ENCODE measurements at regions not wholly inside any gene's neighbourhood (a gene's known extent, or its start where the extent isn't known, plus 50 kb on each side); places are given as distances from the start of the nearest gene placed in this dataset.
A peak's percentile ranks its signal among the peaks of the same experiment; 100 is the strongest.

DNA sequence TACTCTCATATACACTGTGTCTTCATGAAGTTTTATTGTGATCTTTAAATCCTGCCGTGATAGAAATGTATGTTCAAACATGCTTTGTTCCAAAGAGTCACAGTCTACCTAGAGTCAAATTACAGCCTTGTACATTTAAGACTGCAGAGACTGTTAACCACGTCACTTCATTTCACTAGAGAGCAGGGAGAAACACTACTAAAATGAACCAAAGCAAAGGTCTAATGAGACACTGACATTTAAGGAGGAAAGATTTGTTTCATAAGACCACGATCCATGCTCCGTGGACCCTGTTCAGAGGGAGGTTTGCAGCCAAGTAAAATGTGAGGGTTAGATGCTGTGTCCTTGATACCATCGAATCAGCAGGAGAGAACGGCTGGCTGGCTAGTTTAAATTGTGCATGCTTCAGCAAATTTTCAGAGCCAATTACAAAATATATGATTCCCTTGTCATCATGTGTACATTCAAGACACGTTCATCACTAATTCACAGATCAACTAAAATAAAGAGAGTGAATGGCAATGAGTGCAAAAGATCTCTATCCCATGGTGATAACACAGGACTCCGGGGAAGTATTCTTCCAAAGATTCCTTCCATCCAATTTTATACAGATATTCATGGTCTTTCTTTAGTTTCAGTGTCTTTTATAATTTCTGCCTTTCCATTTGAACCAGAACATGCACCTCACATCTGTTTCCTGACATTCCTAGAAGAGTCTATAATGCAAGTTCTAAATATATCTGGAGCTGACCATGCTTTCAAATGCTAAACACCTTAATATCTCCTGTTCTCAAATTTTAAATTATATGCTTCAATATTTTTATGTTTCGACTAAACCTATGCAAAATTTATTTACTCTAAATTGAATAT, 960.9 kb upstream of the FAT3 start:
- Mint-ChIP-seq H3K4me3 (no peak overlapping the region), H3K27ac (no peak overlapping the region), H3K27me3 (ENCODE audit: low read depth) (no peaks in the 10 kb centered on the region), H3K9me3 (no peaks in the 10 kb centered on the region), H3K4me1 (peaks cover 15% of the 10 kb centered on the region), H3K36me3 (no peaks in the 10 kb centered on the region)
- no peak for DNase-seq (ENCODE audit: low spot score in 2 of 2, unreplicated experiment in 2 of 2)
- TF ChIP-seq, protein P1, sequence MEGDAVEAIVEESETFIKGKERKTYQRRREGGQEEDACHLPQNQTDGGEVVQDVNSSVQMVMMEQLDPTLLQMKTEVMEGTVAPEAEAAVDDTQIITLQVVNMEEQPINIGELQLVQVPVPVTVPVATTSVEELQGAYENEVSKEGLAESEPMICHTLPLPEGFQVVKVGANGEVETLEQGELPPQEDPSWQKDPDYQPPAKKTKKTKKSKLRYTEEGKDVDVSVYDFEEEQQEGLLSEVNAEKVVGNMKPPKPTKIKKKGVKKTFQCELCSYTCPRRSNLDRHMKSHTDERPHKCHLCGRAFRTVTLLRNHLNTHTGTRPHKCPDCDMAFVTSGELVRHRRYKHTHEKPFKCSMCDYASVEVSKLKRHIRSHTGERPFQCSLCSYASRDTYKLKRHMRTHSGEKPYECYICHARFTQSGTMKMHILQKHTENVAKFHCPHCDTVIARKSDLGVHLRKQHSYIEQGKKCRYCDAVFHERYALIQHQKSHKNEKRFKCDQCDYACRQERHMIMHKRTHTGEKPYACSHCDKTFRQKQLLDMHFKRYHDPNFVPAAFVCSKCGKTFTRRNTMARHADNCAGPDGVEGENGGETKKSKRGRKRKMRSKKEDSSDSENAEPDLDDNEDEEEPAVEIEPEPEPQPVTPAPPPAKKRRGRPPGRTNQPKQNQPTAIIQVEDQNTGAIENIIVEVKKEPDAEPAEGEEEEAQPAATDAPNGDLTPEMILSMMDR (IDR thresholded peaks at IDR 0.05; ENCODE audit: unreplicated experiment): no peak

DNA sequence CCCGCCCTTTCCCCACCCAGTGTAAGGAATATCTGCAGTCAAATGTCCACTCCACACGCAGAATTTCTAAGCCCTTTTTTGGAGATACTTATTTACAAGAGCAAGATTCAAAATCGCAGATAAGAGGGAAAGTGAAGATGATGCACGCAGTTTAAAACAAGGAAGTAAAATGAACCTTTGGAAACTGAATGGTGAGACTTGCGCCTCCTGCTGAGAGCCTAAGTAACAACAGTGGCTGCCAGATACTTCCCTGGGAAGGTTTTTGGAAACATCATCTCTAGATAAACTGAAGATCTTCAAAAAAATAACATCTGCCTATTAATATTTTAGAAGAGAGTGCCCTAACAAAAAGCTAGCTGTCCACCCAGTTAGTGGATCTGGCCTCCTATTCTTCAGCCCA, 963.1 kb upstream of the FAT3 start:
- Mint-ChIP-seq H3K9me3 (no peaks in the 10 kb centered on the region), H3K27me3 (ENCODE audit: low read depth) (no peaks in the 10 kb centered on the region), H3K36me3 (peaks cover under 1% of the 10 kb centered on the region), H3K4me1 (peaks cover 20% of the 10 kb centered on the region), H3K27ac (no peak overlapping the region), H3K4me3 (no peak overlapping the region)
- TF ChIP-seq, protein P1 (IDR thresholded peaks at IDR 0.05; ENCODE audit: unreplicated experiment): no peak
- no peak for DNase-seq (ENCODE audit: low spot score in 2 of 2, unreplicated experiment in 2 of 2)

DNA sequence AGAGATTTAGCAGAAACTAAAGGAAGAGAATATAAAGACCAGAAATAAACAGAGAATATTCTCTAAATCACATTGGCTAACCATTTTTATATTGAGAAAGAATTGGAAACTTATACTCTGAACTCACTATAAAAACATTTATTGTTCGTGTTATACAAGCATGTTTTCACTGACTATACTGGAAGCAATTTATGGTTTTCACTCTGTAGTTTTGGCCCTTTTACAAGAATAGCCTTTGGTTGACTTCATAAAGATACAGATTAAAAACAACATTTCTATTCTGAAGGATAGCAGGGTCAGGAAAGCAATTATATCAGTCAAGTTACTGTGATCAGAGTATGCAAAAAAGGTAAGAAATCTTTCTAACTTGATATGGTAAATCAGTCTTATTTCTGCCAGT, 965.7 kb upstream of the FAT3 start:
- H3K27ac Mint-ChIP-seq: no peak overlapping the region
- H3K27me3 Mint-ChIP-seq (ENCODE audit: low read depth): no peaks in the 10 kb centered on the region
- TF ChIP-seq, protein P1 (IDR thresholded peaks at IDR 0.05; ENCODE audit: unreplicated experiment): no peak
- no peak overlapping the region for H3K4me3 Mint-ChIP-seq
- H3K36me3 Mint-ChIP-seq: peaks cover 1% of the 10 kb centered on the region
- no peak for DNase-seq (ENCODE audit: low spot score in 2 of 2, unreplicated experiment in 2 of 2)
- no peaks in the 10 kb centered on the region for H3K9me3 Mint-ChIP-seq
- peaks cover 16% of the 10 kb centered on the region for H3K4me1 Mint-ChIP-seq

DNA sequence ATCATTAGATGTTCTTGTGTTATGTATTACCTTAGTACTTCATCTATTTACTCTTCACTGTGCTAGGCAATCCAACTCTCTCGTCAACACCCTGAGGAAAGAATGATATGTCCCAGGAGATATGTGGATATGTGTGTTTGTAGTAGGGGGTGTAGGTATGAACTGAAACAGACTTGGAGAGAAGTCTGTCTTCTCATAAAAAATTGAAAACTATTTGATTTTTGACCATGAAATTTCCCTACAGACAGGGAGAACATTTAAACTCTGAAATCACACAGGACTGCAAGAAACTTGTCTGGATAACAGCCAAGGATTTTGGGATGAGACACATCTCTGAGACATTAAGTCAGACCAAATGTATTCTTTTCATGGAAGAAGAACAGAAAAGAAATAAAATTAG, 967.0 kb upstream of the FAT3 start:
- no peak for DNase-seq (ENCODE audit: low spot score in 2 of 2, unreplicated experiment in 2 of 2)
- Mint-ChIP-seq H3K27me3 (ENCODE audit: low read depth) (no peaks in the 10 kb centered on the region), H3K4me3 (no peak overlapping the region), H3K4me1 (peaks cover 8% of the 10 kb centered on the region), H3K9me3 (peaks cover 3% of the 10 kb centered on the region), H3K27ac (no peak overlapping the region), H3K36me3 (peaks cover 1% of the 10 kb centered on the region)
- TF ChIP-seq, protein P1 (IDR thresholded peaks at IDR 0.05; ENCODE audit: unreplicated experiment): no peak

DNA sequence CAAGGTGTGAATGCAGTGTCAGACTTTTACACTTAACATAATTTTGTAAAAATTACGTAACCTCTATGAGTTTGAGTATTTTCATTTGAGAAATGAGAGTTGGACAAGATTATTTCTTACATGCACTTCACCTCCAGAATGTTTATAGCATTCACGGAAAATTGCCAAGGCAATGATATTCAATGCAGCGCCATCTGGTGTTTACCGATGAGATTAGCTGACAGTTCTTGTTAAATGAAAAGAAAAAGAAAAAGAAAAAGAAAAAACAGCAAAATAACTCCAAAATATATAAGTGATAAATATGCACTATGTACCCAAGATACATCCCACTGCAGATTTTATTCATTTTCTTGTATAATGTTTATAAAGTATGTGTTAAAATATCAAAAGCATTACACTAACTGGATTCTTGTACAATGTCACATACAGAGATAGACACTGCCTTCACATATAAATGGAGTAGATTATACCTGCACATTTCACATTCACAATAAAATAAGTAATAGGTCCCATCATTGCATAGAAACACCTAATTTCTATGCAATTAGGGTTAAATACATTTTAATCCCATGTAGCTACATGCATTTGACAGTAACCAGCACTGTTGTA, 976.3 kb upstream of the FAT3 start:
- H3K27ac Mint-ChIP-seq: no peak overlapping the region
- peaks cover 7% of the 10 kb centered on the region for H3K4me1 Mint-ChIP-seq
- TF ChIP-seq, protein P1 (IDR thresholded peaks at IDR 0.05; ENCODE audit: unreplicated experiment): peak; percentile 71
- H3K4me3 Mint-ChIP-seq: no peak overlapping the region
- H3K36me3 Mint-ChIP-seq: peaks cover 3% of the 10 kb centered on the region
- peaks cover 17% of the 10 kb centered on the region for H3K9me3 Mint-ChIP-seq
- no peaks in the 10 kb centered on the region for H3K27me3 Mint-ChIP-seq (ENCODE audit: low read depth)
- DNase-seq (ENCODE audit: low spot score in 2 of 2, unreplicated experiment in 2 of 2): no peak

Measured in mesothelial cell of epicardium (in vitro differentiated cells).